GM10248 (cell line): ENCODE measurements at regions not wholly inside any gene's neighbourhood (a gene's known extent, or its start where the extent isn't known, plus 50 kb on each side); places are given as distances from the start of the nearest gene placed in this dataset.
"Not testable (repeated sequence)": the region's sequence is repeated elsewhere in the genome, so short reads cannot be mapped to it uniquely, and the experiment has no call there.

Experiments used
- CTCF ChIA-PET: fragments of 300-600 bp; sonication (Branson Sonifier 250); formaldehyde crosslinking; extraction: SDS; loops from one replicate; lab custom pipeline; 2021; ENCODE audit warnings: antibody characterized with exemption; lab: Yijun Ruan, JAX
- POLR2A ChIA-PET: fragments of 350-650 bp; sonication (Branson Sonifier 250); formaldehyde crosslinking; extraction: SDS; loops from one replicate; lab custom pipeline; 2020; ENCODE audit warnings: antibody characterized with exemption; lab: Yijun Ruan, JAX
- DNase-seq: peaks from one replicate; pipeline ENCODE4 v3.0.0; 2012; ENCODE audit errors: extremely low spot score
- CTCF ChIP-seq: IDR thresholded peaks from 2 replicates; pipeline ENCODE4 v1.5.1; 2012; ENCODE audit warnings: mild to moderate bottlenecking, low read depth; ENCODE audit errors: extremely low read depth, missing control alignments, control extremely low read depth

GRCh38 chr1:38190983-38191382 is 144.4 kb upstream of the POU3F1 start:
- DNase-seq, result no peak
- TF ChIP-seq CTCF, result no peak
- CTCF ChIA-PET, result no interaction called here
- POLR2A ChIA-PET, result no interaction called here

DNA sequence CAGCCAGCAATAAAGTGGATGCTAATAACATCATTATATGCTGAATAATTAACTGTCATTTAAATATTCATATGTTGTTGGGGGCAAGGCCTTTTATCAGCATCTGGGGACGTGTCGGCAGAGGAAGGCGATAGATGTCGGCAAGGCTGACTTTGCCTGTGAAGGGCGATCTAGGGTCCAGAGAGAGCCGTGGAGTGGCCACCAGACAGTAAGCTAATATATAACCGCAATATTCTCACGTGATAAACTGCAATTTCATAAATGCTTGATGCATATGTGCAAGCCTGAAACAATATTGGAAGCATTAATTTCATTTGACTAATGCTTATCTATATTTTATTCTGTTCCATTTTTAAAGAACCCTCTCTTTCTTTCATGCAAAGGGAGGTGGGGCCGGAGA is 141.0 kb upstream of the POU3F1 start:
- no peak for DNase-seq
- ChIA-PET POLR2A (no interaction called here), CTCF (interaction anchor here (1.0 kb wide), 1 partner anchor 35 kb away, joined by 3 read pairs; no protein-coding TSS in a partner anchor)
- TF ChIP-seq CTCF, result no peak

DNA sequence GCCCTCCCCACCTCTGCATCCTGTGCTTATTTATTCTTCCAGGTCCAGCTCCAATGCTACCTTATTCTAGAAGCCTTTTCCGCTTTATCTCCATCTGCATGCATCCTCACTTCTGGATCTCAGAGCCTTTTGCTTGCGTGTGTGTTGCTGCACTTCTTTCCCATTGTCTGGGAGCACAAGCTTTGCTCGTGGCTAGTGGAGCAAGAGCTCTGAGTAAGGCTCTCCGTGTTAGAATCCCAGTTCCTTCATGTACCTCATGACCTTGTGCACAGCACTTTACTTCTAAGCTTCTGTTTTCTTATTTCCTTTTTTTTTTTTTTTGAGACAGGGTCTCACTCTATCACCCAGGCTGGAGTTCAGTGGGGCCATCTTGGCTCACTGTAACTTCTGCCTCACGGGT is 140.0 kb upstream of the POU3F1 start:
- POLR2A ChIA-PET, result no interaction called here
- DNase-seq, result no peak
- no peak for TF ChIP-seq CTCF
- CTCF ChIA-PET, result interaction anchor here (1.4 kb wide), 1 partner anchor 13 kb away, joined by 4 read pairs; no protein-coding TSS in a partner anchor

DNA sequence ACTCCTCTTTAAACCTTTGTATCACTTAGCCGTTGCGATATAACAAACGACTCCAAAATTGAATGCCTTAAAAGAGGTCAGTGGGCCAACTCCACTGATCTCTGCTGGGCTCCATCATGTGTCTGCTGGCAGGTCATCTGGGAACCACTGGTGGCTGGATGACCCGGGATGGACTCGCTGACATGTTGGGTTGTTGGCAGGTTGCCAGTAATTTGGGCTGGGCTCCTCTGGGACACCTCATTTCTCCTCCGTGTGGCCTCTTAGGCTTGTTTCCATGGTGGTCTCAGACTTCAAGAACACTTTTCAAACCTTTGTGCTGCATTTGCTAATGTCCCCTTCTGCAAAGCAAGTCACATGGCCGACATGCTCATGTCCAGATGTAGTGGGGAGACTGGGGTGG is 139.3 kb upstream of the POU3F1 start:
- TF ChIP-seq CTCF, result no peak
- DNase-seq, result no peak
- ChIA-PET POLR2A (no interaction called here), CTCF (interaction anchor here (1.4 to 3.4 kb wide), 2 partner anchors 12 kb away, joined by 4 to 12 read pairs; no protein-coding TSS in a partner anchor)

DNA sequence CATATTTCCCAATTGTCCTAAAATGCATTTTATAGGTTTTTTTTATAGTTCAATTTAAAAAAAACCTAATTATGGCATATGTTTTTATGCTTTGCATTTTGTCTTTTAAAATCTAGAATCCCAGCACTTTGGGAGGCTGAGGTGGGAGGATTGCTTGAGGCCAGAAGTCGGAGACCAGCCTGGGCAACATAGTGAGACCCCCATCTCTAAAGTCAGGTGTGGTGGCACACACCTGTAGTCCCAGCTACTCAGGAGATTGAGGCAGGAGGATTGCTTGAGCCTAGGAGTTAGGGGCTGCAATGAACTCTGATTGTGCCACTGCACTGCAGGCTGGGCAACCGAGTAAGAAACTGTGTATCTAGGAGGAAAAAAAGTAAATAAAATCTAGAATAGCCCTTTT is 137.2 kb upstream of the POU3F1 start:
- no peak for TF ChIP-seq CTCF
- ChIA-PET CTCF (interaction anchor here (3.4 kb wide), 1 partner anchor 10 kb away, joined by 12 read pairs; no protein-coding TSS in a partner anchor), POLR2A (no interaction called here)
- DNase-seq, result no peak

- DNase-seq, result no peak
- TF ChIP-seq CTCF, result no peak
- POLR2A ChIA-PET, result no interaction called here
- CTCF ChIA-PET, result interaction anchor here (1.1 to 3.4 kb wide), 2 partner anchors 9 to 28 kb away, joined by 3 to 12 read pairs; no protein-coding TSS in a partner anchor
These were observed 136.5 kb upstream of the POU3F1 start for GRCh38 chr1:38183096-38183495.

DNA sequence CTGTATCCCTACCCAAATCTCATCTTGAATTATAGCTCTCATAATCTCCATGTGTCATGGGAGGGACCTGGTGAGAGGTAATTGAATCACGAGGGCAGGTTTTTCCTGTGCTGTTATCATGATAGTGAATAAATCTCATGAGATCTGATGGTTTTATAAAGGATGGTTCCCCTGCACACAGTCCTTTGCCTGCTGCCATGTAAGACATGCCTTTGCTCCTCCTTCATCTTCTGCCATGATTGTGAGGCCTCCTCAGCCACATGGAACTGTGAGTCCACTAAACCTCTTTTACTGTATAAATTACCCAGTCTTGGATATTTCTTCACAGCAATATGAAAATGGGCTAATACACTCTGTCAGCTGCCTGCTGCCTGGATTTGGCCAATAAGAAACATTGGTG is 133.8 kb upstream of the POU3F1 start:
- CTCF ChIA-PET, result interaction anchor here (0.8 kb wide), 1 partner anchor 29 kb away, joined by 3 read pairs; no protein-coding TSS in a partner anchor
- DNase-seq, POLR2A ChIA-PET: not testable (repeated sequence)
